ENCODE measurements at regions not wholly inside any gene's neighbourhood (a gene's known extent, or its start where the extent isn't known, plus 50 kb on each side); places are given as distances from the start of the nearest gene placed in this dataset.

DNA sequence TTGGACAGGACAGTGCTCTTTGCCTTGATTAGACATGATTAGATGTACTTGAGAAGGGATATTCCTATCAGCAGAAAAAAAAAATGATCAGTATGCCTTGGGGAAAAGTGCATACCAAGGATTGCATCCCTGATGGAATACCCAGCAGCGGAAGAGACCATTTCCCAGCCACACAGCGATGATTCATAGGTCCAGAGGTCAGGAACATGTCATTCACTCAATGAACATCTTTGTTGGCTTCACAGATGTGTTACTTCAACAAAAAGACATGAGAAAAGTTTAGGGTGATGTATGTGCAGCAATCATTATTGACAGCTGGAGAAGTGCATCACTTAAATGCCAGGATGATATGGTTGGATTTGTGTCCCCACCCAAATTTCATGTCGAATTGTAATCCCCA is 293.5 kb downstream of the ZNF674 start:
- no peak for DNase-seq (ENCODE audit: low read depth in 1 of 2, low spot score in 1 of 2)
- TF ChIP-seq, protein P1, sequence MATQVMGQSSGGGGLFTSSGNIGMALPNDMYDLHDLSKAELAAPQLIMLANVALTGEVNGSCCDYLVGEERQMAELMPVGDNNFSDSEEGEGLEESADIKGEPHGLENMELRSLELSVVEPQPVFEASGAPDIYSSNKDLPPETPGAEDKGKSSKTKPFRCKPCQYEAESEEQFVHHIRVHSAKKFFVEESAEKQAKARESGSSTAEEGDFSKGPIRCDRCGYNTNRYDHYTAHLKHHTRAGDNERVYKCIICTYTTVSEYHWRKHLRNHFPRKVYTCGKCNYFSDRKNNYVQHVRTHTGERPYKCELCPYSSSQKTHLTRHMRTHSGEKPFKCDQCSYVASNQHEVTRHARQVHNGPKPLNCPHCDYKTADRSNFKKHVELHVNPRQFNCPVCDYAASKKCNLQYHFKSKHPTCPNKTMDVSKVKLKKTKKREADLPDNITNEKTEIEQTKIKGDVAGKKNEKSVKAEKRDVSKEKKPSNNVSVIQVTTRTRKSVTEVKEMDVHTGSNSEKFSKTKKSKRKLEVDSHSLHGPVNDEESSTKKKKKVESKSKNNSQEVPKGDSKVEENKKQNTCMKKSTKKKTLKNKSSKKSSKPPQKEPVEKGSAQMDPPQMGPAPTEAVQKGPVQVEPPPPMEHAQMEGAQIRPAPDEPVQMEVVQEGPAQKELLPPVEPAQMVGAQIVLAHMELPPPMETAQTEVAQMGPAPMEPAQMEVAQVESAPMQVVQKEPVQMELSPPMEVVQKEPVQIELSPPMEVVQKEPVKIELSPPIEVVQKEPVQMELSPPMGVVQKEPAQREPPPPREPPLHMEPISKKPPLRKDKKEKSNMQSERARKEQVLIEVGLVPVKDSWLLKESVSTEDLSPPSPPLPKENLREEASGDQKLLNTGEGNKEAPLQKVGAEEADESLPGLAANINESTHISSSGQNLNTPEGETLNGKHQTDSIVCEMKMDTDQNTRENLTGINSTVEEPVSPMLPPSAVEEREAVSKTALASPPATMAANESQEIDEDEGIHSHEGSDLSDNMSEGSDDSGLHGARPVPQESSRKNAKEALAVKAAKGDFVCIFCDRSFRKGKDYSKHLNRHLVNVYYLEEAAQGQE (IDR thresholded peaks at IDR 0.05; ENCODE audit: insufficient replicate concordance, low read depth) = no peak
- TF ChIP-seq GABPA (IDR thresholded peaks at IDR 0.05; ENCODE audit: low read depth) = no peak
- no peak for TF ChIP-seq SPI1 (IDR thresholded peaks at IDR 0.05; ENCODE audit: borderline replicate concordance, low read depth)
- TF ChIP-seq POLR2AphosphoS5 (IDR thresholded peaks at IDR 0.05; ENCODE audit: low read depth) = no peak
- TF ChIP-seq, protein P2, sequence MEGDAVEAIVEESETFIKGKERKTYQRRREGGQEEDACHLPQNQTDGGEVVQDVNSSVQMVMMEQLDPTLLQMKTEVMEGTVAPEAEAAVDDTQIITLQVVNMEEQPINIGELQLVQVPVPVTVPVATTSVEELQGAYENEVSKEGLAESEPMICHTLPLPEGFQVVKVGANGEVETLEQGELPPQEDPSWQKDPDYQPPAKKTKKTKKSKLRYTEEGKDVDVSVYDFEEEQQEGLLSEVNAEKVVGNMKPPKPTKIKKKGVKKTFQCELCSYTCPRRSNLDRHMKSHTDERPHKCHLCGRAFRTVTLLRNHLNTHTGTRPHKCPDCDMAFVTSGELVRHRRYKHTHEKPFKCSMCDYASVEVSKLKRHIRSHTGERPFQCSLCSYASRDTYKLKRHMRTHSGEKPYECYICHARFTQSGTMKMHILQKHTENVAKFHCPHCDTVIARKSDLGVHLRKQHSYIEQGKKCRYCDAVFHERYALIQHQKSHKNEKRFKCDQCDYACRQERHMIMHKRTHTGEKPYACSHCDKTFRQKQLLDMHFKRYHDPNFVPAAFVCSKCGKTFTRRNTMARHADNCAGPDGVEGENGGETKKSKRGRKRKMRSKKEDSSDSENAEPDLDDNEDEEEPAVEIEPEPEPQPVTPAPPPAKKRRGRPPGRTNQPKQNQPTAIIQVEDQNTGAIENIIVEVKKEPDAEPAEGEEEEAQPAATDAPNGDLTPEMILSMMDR (IDR thresholded peaks at IDR 0.05; ENCODE audit: insufficient read depth, low read length) = no peak

DNA sequence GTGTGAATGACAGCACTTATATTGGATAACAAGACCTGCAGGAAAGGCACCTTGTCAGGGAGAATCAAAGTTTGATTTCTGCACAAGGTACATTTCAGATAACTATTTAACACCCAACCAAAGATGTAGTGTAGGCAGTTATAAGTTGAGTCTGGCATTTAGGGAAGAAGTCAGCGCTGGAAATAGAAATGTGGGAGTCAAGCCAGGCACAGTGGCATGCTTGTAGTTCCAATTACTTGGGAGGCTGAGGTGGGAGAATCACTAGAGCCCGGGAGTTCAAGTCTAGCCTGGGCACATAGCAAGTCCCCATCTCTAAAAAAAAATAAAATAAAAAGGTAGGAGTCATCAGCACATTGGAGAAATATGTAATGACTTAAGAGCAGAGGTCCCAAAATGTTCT is 295.1 kb downstream of the ZNF674 start:
- DNase-seq (ENCODE audit: low read depth in 1 of 2, low spot score in 1 of 2) = no peak
- Histone ChIP-seq H3K27ac (replicated peaks) (no peak overlapping the region), H3K4me3 (replicated peaks; ENCODE audit: insufficient read depth, low read length) (no peak overlapping the region), H3K27me3 (ENCODE audit: insufficient read depth, poor library complexity, severe bottlenecking) (no peaks in the 10 kb centered on the region)
- TF ChIP-seq, protein P1 (IDR thresholded peaks at IDR 0.05; ENCODE audit: insufficient replicate concordance, low read depth) = no peak
- no peak for TF ChIP-seq SPI1 (IDR thresholded peaks at IDR 0.05; ENCODE audit: borderline replicate concordance, low read depth)
- TF ChIP-seq, protein P2 (IDR thresholded peaks at IDR 0.05; ENCODE audit: insufficient read depth, low read length) = no peak
- no peak for TF ChIP-seq POLR2AphosphoS5 (IDR thresholded peaks at IDR 0.05; ENCODE audit: low read depth)
- TF ChIP-seq GABPA (IDR thresholded peaks at IDR 0.05; ENCODE audit: low read depth) = no peak

More for the DNA sequence above, 293.5 kb downstream of the ZNF674 start:
- no peaks in the 10 kb centered on the region for H3K27me3 ChIP-seq (ENCODE audit: insufficient read depth, poor library complexity, severe bottlenecking)
- no peak overlapping the region for H3K27ac ChIP-seq (replicated peaks)
- H3K4me3 ChIP-seq (replicated peaks; ENCODE audit: insufficient read depth, low read length) = no peak overlapping the region

DNA sequence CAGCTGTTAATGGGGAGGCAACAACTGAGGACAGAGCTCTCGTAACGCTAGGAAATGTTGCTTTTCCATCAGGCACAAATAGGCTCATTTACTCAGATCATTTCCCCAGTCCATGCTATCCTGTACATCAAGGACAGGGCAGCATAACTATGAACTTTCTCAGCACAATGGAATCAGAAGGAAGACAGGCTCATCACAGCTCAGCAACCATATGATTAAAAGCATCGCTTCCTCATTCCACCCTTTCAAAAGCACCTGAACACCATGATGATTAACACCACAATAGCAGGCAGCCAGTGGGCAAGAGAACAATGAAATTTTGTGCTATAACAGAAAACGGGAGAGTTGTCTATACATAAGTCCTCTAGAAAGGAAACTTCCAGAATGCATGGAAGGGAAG is 297.8 kb downstream of the ZNF674 start:
- Histone ChIP-seq H3K27ac (replicated peaks) (no peak overlapping the region), H3K4me3 (replicated peaks; ENCODE audit: insufficient read depth, low read length) (no peak overlapping the region), H3K27me3 (ENCODE audit: insufficient read depth, poor library complexity, severe bottlenecking) (no peaks in the 10 kb centered on the region)
- TF ChIP-seq GABPA (IDR thresholded peaks at IDR 0.05; ENCODE audit: low read depth) (no peak), POLR2AphosphoS5 (IDR thresholded peaks at IDR 0.05; ENCODE audit: low read depth) (no peak), SPI1 (IDR thresholded peaks at IDR 0.05; ENCODE audit: borderline replicate concordance, low read depth) (no peak)
- TF ChIP-seq, protein P2 (IDR thresholded peaks at IDR 0.05; ENCODE audit: insufficient read depth, low read length) = no peak
- TF ChIP-seq, protein P1 (IDR thresholded peaks at IDR 0.05; ENCODE audit: insufficient replicate concordance, low read depth) = no peak
- DNase-seq (ENCODE audit: low read depth in 1 of 2, low spot score in 1 of 2) = no peak
